Spleen (tissue), 11 donors: ENCODE measurements at regions not wholly inside any gene's neighbourhood (a gene's known extent, or its start where the extent isn't known, plus 50 kb on each side); places are given as distances from the start of the nearest gene placed in this dataset.

Experiments
- DNase-seq: peaks from one replicate; pipeline ENCODE4 v3.0.0-alpha.2; 2020
- H3K27ac ChIP-seq, 8 donors: fragments of 200-600 bp; sonication (generic) in 7 of 8; 1 replicate in 4 of 8; 2 replicates in 4 of 8; pipeline versions ENCODE4 v1.5.0 to v1.8.0; 2016 to 2021; ENCODE audit warnings: inconsistent platforms in 4 of 8, mild to moderate bottlenecking in 4 of 8, moderate library complexity in 1 of 8
- H3K27me3 ChIP-seq, 7 donors: fragments of 200-600 bp; sonication (generic) in 6 of 7; replicated peaks in 1 of 7; 1 replicate in 4 of 7; 2 replicates in 3 of 7; pipeline versions ENCODE4 v1.5.0 to v1.8.0; 2016 to 2021; ENCODE audit warnings: inconsistent platforms in 3 of 7, mild to moderate bottlenecking in 1 of 7
- H3K36me3 ChIP-seq, 6 donors: fragments of 200-600 bp; sonication (generic) in 5 of 6; 1 replicate in 4 of 6; 2 replicates in 2 of 6; pipeline versions ENCODE4 v1.5.0 to v1.8.0; 2016 to 2021; ENCODE audit warnings: inconsistent platforms in 2 of 6
- H3K4me1 ChIP-seq, 6 donors: fragments of 200-600 bp; sonication (generic) in 5 of 6; 1 replicate in 3 of 6; 2 replicates in 3 of 6; pipeline versions ENCODE4 v1.5.0 to v1.8.0; 2016 to 2021; ENCODE audit warnings: inconsistent platforms in 3 of 6
- H3K4me3 ChIP-seq, 8 donors: fragments of 200-600 bp; sonication (generic) in 7 of 8; 1 replicate in 4 of 8; 2 replicates in 4 of 8; pipeline versions ENCODE4 v1.5.0 to v1.8.0; 2016 to 2021; ENCODE audit warnings: inconsistent platforms in 4 of 8, mild to moderate bottlenecking in 4 of 8, moderate library complexity in 2 of 8
- H3K9me3 ChIP-seq, 8 donors: fragments of 200-600 bp; sonication (generic) in 7 of 8; 1 replicate in 4 of 8; 2 replicates in 4 of 8; pipeline versions ENCODE4 v1.5.0 to v1.8.0; 2016 to 2021; ENCODE audit warnings: inconsistent platforms in 4 of 8
- POLR2A ChIP-seq, 3 donors: fragments of 450-650 bp; IDR thresholded peaks; one replicate each; pipeline ENCODE4 v1.5.1; 2017; ENCODE audit warnings: antibody characterized with exemption in 3 of 3, mild to moderate bottlenecking in 1 of 3
- POLR2AphosphoS5 ChIP-seq, 3 donors: sonication (generic); formaldehyde crosslinking; IDR thresholded peaks; one replicate each; pipeline ENCODE4 v1.5.1; 2017; ENCODE audit warnings: antibody characterized with exemption in 3 of 3
- WGBS, 5 donors: extraction: QIAGEN DNeasy Blood & Tissue Kit in 3 of 5; methylation state at CpG; one replicate each; pipeline versions ENCODE4 v1.1.5 to v1.1.7; 2013 to 2018; 5-methylcytosine and 5-hydroxymethylcytosine counted together
- intact Hi-C: fragments of 100-400 bp; cut with DNase I; formaldehyde crosslinking; loops from one replicate; pipeline ENCODE4 v1.15.0; 2023; ENCODE audit warnings: low total_unique reads
- TF ChIP-seq, protein P1 (sequence below), 11 experiments: fragments of 200-600 bp in 7 of 11; fragments of 450-650 bp in 4 of 11; sonication (generic) in 4 of 11; IDR thresholded peaks in 8 of 11; conservative IDR thresholded peaks in 3 of 11; 1 replicate in 7 of 11; 2 replicates in 4 of 11; pipeline versions ENCODE4 v1.4.0 to v1.8.0; 2016 to 2021; ENCODE audit warnings: antibody characterized with exemption in 11 of 11, inconsistent platforms in 4 of 11, mild to moderate bottlenecking in 1 of 11
- donor health status: healthy with polysubstance abuse.
- donor health status: DM: no; HTN: no; CAD: no; lungs with moderate emphysema.
- donor health status: DM: no; HTN: no; CAD: no.
- donor health status: Bipolar disorder and iron deficiency.
- donor health status: healthy.
- donor health status: DM: no; HTN: no; CAD: no.
- donor health status: DM: yes; HTN: yes; CAD: no.

GRCh38 chr5:44511596-44511995 lies 122.4 kb upstream of the FGF10 start:
- H3K9me3 ChIP-seq, result no peaks in the 10 kb centered on the region
- H3K27me3 ChIP-seq, result no peaks in the 10 kb centered on the region
- H3K27ac ChIP-seq, result no peak overlapping the region
- no peaks in the 10 kb centered on the region for H3K36me3 ChIP-seq
- no peaks in the 10 kb centered on the region for H3K4me1 ChIP-seq
- intact Hi-C loops, result no loop called here
- 51 to 73% (median 64%) methylated on average over 5 of the region's 5 CpGs for WGBS, 5 donors
- no peak for TF ChIP-seq POLR2AphosphoS5 (IDR thresholded peaks at IDR 0.05)
- TF ChIP-seq, protein P1, sequence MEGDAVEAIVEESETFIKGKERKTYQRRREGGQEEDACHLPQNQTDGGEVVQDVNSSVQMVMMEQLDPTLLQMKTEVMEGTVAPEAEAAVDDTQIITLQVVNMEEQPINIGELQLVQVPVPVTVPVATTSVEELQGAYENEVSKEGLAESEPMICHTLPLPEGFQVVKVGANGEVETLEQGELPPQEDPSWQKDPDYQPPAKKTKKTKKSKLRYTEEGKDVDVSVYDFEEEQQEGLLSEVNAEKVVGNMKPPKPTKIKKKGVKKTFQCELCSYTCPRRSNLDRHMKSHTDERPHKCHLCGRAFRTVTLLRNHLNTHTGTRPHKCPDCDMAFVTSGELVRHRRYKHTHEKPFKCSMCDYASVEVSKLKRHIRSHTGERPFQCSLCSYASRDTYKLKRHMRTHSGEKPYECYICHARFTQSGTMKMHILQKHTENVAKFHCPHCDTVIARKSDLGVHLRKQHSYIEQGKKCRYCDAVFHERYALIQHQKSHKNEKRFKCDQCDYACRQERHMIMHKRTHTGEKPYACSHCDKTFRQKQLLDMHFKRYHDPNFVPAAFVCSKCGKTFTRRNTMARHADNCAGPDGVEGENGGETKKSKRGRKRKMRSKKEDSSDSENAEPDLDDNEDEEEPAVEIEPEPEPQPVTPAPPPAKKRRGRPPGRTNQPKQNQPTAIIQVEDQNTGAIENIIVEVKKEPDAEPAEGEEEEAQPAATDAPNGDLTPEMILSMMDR (IDR thresholded peaks at IDR 0.05 in 8 of 11, conservative IDR thresholded peaks at IDR 0.05 in 3 of 11), result no peak
- H3K4me3 ChIP-seq, result no peak overlapping the region
- no peak for DNase-seq

DNA sequence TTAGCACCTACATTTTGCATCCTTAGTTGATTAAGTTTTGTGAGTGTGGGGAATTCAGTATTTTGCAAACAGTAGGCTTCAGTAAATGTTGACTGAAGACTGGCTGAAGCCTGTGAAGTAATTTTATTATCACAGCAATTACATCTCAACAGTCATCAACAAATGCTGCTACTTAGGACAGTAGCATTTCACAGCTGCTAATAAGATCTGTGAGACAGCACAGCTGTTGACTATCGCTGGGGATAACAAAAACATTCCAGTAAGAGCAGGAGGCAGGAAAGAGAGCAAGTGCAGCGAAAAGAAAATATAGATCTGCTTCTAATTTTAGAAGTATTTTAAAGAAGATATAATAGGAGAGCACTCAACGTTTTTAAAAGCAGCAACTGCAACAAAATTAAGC lies 117.3 kb upstream of the FGF10 start:
- DNase-seq, result no peak
- 21 to 31% (median 29%) methylated on average over 3 of the region's 3 CpGs for WGBS, 5 donors
- Histone ChIP-seq H3K4me3 (no peak overlapping the region), H3K27me3 (no peaks in the 10 kb centered on the region), H3K9me3 (no peaks in the 10 kb centered on the region), H3K27ac (no peak overlapping the region), H3K36me3 (no peaks in the 10 kb centered on the region), H3K4me1 (no peaks in the 10 kb centered on the region)
- intact Hi-C loops, result no loop called here
- TF ChIP-seq, protein P1 (IDR thresholded peaks at IDR 0.05 in 8 of 11, conservative IDR thresholded peaks at IDR 0.05 in 3 of 11), result no peak
- TF ChIP-seq POLR2AphosphoS5 (IDR thresholded peaks at IDR 0.05) (no peak), POLR2A (IDR thresholded peaks at IDR 0.05) (no peak)

DNA sequence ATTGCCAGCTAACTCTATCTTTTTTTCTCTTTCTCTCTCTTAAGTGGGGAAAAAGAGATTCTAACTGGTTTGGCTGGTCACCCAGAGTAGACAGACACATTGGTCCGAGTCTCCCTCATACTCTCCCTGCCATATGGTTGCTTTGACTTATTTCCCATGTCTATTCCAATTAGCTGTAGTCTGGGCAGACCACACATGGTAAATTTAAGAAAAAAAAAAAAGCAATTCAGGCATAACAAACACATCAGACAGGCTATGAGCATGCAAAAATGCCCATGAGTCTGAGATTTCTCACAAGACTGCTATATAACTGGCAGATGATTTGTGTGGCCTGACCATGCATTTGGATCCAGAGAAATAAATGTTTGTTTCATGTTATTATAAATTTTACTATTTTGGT lies 110.2 kb upstream of the FGF10 start:
- WGBS, 5 donors, result 63 to 79% (median 72%) methylated on average over 1 of the region's 1 CpG
- Histone ChIP-seq H3K36me3 (no peaks in the 10 kb centered on the region), H3K9me3 (no peaks in the 10 kb centered on the region), H3K27ac (no peak overlapping the region), H3K27me3 (no peaks in the 10 kb centered on the region), H3K4me3 (no peak overlapping the region), H3K4me1 (no peaks in the 10 kb centered on the region)
- intact Hi-C loops, result no loop called here
- TF ChIP-seq POLR2A (IDR thresholded peaks at IDR 0.05), result no peak
- no peak for TF ChIP-seq POLR2AphosphoS5 (IDR thresholded peaks at IDR 0.05)
- TF ChIP-seq, protein P1 (IDR thresholded peaks at IDR 0.05 in 8 of 11, conservative IDR thresholded peaks at IDR 0.05 in 3 of 11), result no peak
- DNase-seq, result no peak

DNA sequence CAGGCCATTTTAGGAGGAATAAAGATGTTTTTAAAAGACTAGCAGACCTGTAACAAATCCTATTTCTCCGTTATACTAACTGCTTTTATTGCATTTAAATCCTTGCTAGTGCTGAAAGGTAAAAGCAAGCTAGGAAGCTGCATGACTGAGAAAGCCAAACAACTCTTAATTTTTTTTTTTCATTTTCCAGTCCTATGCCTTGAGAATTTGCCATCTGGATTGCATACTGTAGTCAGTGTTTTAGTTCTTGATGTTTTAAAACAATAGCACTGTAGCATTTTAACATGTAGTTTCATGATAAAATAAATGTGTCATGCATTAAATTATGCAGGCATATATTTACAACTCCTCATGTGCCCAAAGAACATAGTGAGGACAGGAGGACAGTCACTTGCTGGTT lies 108.4 kb upstream of the FGF10 start:
- no peak for DNase-seq
- intact Hi-C loops, result no loop called here
- TF ChIP-seq POLR2AphosphoS5 (IDR thresholded peaks at IDR 0.05), result no peak
- TF ChIP-seq, protein P1 (IDR thresholded peaks at IDR 0.05 in 8 of 11, conservative IDR thresholded peaks at IDR 0.05 in 3 of 11), result no peak
- TF ChIP-seq POLR2A (IDR thresholded peaks at IDR 0.05), result no peak
- Histone ChIP-seq H3K27ac (no peak overlapping the region), H3K36me3 (no peaks in the 10 kb centered on the region), H3K27me3 (no peaks in the 10 kb centered on the region), H3K4me1 (no peaks in the 10 kb centered on the region), H3K4me3 (no peak overlapping the region), H3K9me3 (peaks cover 0 to 7% (median under 1%) of the 10 kb centered on the region in 8 donors)
- WGBS, 5 donors, result 71 to 83% (median 76%) methylated on average over 1 of the region's 1 CpG
